Mucosa of rectum (tissue), 2 donors: ENCODE measurements at regions not wholly inside any gene's neighbourhood (a gene's known extent, or its start where the extent isn't known, plus 50 kb on each side); places are given as distances from the start of the nearest gene placed in this dataset.

Experiments
- H3K27ac ChIP-seq, 2 donors: one replicate each; pipeline ENCODE4 v1.7.0; 2013; ENCODE audit warnings: inconsistent platforms in 2 of 2, low read depth in 2 of 2, low read length in 2 of 2
- H3K27me3 ChIP-seq, 2 donors: one replicate each; pipeline ENCODE4 v1.7.0; 2013; ENCODE audit warnings: low read length in 2 of 2; ENCODE audit not compliant: control insufficient read depth in 2 of 2, insufficient read depth in 2 of 2
- H3K36me3 ChIP-seq, 2 donors: one replicate each; pipeline ENCODE4 v1.7.0; 2013; ENCODE audit warnings: low read length in 2 of 2; ENCODE audit not compliant: control insufficient read depth in 2 of 2, insufficient read depth in 2 of 2
- H3K4me1 ChIP-seq, 2 donors: one replicate each; pipeline ENCODE4 v1.7.0; 2013; ENCODE audit warnings: low read length in 2 of 2, mild to moderate bottlenecking in 1 of 2; ENCODE audit not compliant: control insufficient read depth in 2 of 2, insufficient read depth in 2 of 2
- H3K4me3 ChIP-seq, 2 donors: one replicate each; pipeline ENCODE4 v1.7.0; 2013; ENCODE audit warnings: low read length in 2 of 2
- H3K9ac ChIP-seq, 2 donors: one replicate each; pipeline ENCODE4 v1.7.0; 2013; ENCODE audit warnings: low read length in 2 of 2, low read depth in 1 of 2, mild to moderate bottlenecking in 1 of 2
- H3K9me3 ChIP-seq, 2 donors: one replicate each; pipeline ENCODE4 v1.7.0; 2013; ENCODE audit warnings: low read length in 2 of 2; ENCODE audit not compliant: control insufficient read depth in 2 of 2
- donor health status: healthy.
- donor health status: Normal muscosa, but diverticular disease.

- Histone ChIP-seq H3K36me3 (no peaks in the 10 kb centered on the region), H3K9ac (no peak overlapping the region), H3K4me3 (no peak overlapping the region), H3K9me3 (no peaks in the 10 kb centered on the region), H3K27ac (no peak overlapping the region), H3K4me1 (peaks cover 10 to 13% of the 10 kb centered on the region in 2 donors), H3K27me3 (no peaks in the 10 kb centered on the region)
Measured at GRCh38 chr1:182139496-182139895, 78.0 kb upstream of the ZNF648 start.

GRCh38 chr1:182137546-182137945 is 76.0 kb upstream of the ZNF648 start:
- H3K9ac ChIP-seq: no peak overlapping the region

GRCh38 chr1:182135946-182136345 is 74.4 kb upstream of the ZNF648 start:
- H3K27ac ChIP-seq: no peak overlapping the region
- H3K4me1 ChIP-seq: no peaks in the 10 kb centered on the region
- H3K9me3 ChIP-seq: peaks cover 0 to 6% of the 10 kb centered on the region in 2 donors
- no peaks in the 10 kb centered on the region for H3K36me3 ChIP-seq
- H3K27me3 ChIP-seq: no peaks in the 10 kb centered on the region
- H3K4me3 ChIP-seq: no peak overlapping the region
- H3K9ac ChIP-seq: no peak overlapping the region

More at GRCh38 chr1:182137546-182137945, 76.0 kb upstream of the ZNF648 start:
- Histone ChIP-seq H3K27ac (no peak overlapping the region), H3K4me3 (no peak overlapping the region), H3K36me3 (no peaks in the 10 kb centered on the region), H3K4me1 (no peaks in the 10 kb centered on the region), H3K27me3 (no peaks in the 10 kb centered on the region), H3K9me3 (peaks cover 0 to 6% of the 10 kb centered on the region in 2 donors)

- Histone ChIP-seq H3K4me1 (no peaks in the 10 kb centered on the region), H3K36me3 (no peaks in the 10 kb centered on the region), H3K9ac (no peak overlapping the region), H3K27me3 (no peaks in the 10 kb centered on the region), H3K9me3 (peaks cover 0 to 6% of the 10 kb centered on the region in 2 donors), H3K27ac (no peak overlapping the region), H3K4me3 (no peak overlapping the region)
Measured at GRCh38 chr1:182134257-182134656, 72.7 kb upstream of the ZNF648 start.

- H3K9ac ChIP-seq: no peak overlapping the region
- no peaks in the 10 kb centered on the region for H3K4me1 ChIP-seq
- peaks cover 0 to 6% of the 10 kb centered on the region in 2 donors for H3K9me3 ChIP-seq
- H3K27ac ChIP-seq: no peak overlapping the region
- no peaks in the 10 kb centered on the region for H3K27me3 ChIP-seq
- H3K4me3 ChIP-seq: no peak overlapping the region
- H3K36me3 ChIP-seq: no peaks in the 10 kb centered on the region
Measured at GRCh38 chr1:182133181-182133580, 71.7 kb upstream of the ZNF648 start.

GRCh38 chr1:182129398-182129797 is 67.9 kb upstream of the ZNF648 start:
- Histone ChIP-seq H3K9me3 (peaks cover 0 to 6% of the 10 kb centered on the region in 2 donors), H3K9ac (no peak overlapping the region), H3K27me3 (no peaks in the 10 kb centered on the region), H3K4me1 (no peaks in the 10 kb centered on the region), H3K36me3 (no peaks in the 10 kb centered on the region), H3K4me3 (no peak overlapping the region), H3K27ac (no peak overlapping the region)

- Histone ChIP-seq H3K9me3 (no peaks in the 10 kb centered on the region), H3K27ac (no peak overlapping the region), H3K36me3 (no peaks in the 10 kb centered on the region), H3K4me1 (no peaks in the 10 kb centered on the region), H3K27me3 (no peaks in the 10 kb centered on the region), H3K4me3 (no peak overlapping the region), H3K9ac (no peak overlapping the region)
Measured at GRCh38 chr1:182128502-182128901, 67.0 kb upstream of the ZNF648 start.

GRCh38 chr1:182127656-182128055 is 66.1 kb upstream of the ZNF648 start:
- no peaks in the 10 kb centered on the region for H3K36me3 ChIP-seq
- no peak overlapping the region for H3K27ac ChIP-seq
- H3K9ac ChIP-seq: no peak overlapping the region
- no peaks in the 10 kb centered on the region for H3K27me3 ChIP-seq
- H3K4me1 ChIP-seq: no peaks in the 10 kb centered on the region
- H3K9me3 ChIP-seq: no peaks in the 10 kb centered on the region
- no peak overlapping the region for H3K4me3 ChIP-seq

- no peaks in the 10 kb centered on the region for H3K4me1 ChIP-seq
- H3K9me3 ChIP-seq: no peaks in the 10 kb centered on the region
- H3K27me3 ChIP-seq: no peaks in the 10 kb centered on the region
- H3K27ac ChIP-seq: no peak overlapping the region
- no peak overlapping the region for H3K9ac ChIP-seq
- no peak overlapping the region for H3K4me3 ChIP-seq
- H3K36me3 ChIP-seq: no peaks in the 10 kb centered on the region
Measured at GRCh38 chr1:182126272-182126800, 64.8 kb upstream of the ZNF648 start.

GRCh38 chr1:182122913-182123260 is 61.4 kb upstream of the ZNF648 start:
- H3K9me3 ChIP-seq: no peaks in the 10 kb centered on the region
- no peak overlapping the region for H3K4me3 ChIP-seq
- no peak overlapping the region for H3K27ac ChIP-seq
- no peak overlapping the region for H3K9ac ChIP-seq
- H3K4me1 ChIP-seq: peaks cover 0 to 6% of the 10 kb centered on the region in 2 donors
- no peaks in the 10 kb centered on the region for H3K36me3 ChIP-seq
- H3K27me3 ChIP-seq: no peaks in the 10 kb centered on the region
